SIG-M5 (cell line): ENCODE measurements at regions not wholly inside any gene's neighbourhood (a gene's known extent, or its start where the extent isn't known, plus 50 kb on each side); places are given as distances from the start of the nearest gene placed in this dataset.

ENCODE experiments used
- DNase-seq: peaks from one replicate; lab custom pipeline; 2025; lab: John Stamatoyannopoulos, UW

DNA sequence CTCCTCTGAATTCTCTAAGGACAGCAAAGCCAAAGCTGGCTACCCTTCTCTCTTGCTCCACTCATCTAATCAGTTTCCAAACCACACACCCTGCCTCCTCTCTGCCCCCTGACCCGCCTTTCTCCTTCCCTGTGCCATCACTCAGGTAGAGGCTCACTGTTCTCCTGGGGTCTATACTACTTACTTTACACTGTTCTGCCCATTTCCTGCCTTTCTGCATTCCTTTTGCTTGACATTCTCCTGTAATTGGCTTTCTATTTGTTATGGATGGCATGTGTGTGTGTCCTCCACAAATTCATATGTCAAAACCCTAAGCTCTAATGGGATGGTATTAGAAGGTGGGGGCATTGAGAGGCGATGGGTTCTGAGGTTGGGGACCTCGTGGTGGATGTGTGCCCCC, 675.2 kb upstream of the ID2 start:
- DNase-seq = no peak

DNA sequence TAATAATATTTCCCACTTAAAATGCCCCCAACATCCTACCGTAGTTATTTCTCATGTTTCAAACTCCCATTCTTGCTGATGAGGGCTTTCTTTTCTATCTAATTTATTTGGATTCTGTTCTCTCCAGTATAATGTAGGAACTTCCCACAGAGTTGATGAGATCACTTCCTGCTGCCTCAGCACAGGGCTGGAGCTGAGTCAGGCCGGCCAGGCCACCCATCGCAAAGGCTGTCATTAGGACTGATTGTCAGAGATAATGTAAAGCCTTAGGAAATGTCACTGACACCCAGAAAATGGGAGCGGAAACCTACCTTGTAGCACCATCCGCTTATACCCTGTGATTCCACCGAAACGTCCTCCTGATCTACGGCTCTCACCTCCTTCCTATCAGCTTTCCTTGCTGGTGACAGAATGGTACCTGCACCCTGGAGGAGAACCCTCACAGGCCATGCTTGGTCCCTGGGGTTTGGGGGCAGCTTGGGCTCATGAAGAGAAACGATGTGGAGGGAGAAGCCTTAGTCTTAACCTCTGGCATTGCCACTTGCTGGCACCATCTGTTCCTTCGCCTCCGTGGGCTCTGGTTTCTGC, 672.8 kb upstream of the ID2 start:
- DNase-seq = no peak

DNA sequence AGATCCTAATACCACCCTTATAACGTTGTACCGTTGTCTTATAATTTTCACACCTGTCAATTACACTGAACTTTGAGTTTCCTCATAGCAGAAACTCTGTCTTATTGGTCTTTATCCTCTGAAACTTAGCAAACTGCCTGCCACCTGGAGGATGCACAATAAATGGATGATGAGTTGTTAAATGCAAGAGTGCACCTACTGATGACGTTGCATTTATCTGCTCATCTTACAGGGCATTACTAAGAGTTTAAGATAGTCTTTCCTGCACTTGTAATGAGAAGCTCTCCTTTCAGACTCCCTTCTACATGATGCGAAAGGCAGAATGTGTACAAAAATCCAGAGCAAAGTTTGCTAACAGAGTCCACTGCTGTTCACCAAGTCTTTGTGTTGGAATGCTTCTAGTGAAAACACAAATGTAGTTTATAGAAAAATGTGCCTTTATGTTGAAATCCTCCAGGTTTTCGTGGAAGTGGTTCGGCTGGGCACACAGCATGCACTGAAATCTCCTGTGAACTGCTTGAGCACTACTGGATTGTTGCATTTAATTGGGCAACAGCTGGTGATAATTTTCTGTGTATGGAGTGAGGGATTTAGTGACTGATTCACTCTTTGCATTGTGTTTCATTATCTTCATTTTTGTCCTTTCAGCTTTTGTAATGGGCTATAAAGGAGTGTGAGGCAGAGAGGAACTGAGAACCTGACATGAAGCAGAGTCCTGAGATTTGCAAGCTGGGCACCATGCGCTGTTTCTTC, 665.8 kb upstream of the ID2 start:
- DNase-seq = no peak

DNA sequence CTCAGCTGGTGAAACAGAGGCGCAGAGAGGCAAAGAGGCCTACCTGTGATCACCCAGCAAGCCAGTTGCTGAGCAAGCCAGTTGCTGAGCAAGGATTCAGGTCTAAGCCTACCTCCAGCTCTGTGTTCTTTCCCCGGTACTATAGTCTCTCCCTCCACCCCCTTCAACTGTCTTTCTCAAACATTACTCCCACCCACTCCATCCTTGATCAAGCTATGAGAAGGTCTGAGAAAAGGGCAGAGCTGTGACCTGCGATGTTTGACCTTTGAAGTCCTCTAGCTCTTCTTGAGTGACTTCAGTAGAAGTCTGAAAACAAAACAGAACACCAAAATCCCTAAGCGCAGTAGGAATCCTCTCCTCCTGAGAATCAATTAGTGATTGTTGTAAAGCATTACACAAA, 665.2 kb upstream of the ID2 start:
- no peak for DNase-seq

DNA sequence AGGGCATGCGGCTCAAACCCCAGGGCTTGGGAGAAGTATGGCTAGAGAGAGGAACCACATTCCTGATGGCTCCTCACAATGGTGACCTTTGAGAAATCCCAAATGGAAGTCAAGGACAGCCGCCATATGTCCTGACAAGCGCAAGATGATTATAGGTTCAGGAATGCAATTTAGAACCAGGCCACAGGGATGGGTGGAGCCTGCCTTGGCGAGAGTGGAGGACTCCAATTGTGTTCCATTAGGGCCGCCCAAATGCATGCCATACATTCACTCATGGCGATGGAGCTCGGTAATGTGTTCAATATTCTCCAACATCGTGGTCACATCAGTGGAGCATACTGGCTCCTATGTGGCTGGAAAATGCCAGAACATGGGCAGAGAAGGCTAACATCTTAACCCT, 662.9 kb upstream of the ID2 start:
- no peak for DNase-seq

DNA sequence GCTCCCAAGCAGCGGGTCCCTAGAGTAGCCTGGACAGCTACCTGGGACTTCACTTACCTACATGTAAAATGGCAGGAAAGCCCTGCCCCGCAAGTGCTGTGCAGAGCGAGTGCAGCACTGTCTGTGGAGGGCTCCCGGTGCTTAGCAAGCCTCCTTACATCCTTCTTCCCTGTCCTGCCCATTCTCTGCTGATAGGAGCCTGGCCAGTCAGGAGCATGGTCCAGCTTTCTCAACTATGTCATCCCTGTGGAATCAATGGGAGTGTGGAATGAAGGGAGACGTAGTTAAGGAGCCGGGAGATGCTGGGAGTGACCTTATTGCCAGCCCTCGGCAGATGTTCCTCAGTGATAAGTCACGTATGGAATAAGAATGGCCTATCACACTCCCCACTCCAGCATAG, 661.9 kb upstream of the ID2 start:
- DNase-seq = no peak

DNA sequence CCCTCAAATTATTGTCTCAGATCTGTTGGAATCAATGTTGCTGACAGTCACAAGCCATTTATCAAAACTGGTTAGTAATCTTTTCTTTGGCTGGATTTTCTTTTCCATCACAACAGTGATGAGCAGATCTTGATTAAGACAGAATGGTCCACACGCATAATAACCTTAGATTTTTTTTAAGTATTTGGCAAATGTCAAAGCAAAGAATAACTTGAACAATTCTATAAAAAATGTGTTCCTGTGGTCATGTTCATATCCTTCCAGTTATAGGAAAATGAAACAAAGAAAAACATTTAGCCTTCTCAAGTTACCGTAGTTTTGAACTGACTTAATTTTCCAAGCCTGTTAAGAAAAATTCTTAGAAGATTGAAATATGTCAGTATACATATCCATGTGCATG, 659.9 kb upstream of the ID2 start:
- DNase-seq = no peak

DNA sequence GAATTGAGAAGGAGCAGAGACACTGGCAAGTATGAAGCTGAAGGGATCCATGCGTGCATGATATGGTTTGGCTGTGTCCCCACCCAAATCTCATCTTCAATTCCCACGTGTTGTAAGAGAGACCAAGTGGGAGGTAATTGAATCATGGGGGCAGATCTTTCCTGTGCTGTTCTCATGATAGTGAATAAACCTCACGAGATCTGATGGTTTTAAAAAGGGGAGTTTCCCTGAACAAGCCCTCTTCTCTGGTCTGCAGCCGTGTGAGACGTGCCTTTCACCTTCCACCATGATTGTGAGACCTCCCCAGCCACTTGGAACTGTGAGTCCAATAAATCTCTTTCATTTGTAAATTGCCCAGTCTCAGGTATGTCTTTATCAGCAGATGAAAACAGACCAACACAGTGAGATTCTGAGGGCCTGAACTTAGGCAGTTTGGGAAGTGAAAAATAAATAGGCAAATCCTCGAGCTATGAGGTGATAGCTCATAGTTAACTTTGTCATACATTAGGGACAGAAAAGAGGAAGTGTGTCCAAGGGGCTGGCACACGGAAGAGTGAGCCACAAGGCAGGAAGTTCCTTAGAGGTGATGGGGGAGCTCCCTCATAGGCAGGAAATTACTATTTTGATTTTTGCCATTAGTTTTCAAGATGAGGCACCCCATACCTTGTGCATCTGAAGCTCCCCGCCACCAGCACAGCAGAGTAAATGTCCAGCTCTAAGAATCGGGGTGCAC, 658.8 kb upstream of the ID2 start:
- no peak for DNase-seq

DNA sequence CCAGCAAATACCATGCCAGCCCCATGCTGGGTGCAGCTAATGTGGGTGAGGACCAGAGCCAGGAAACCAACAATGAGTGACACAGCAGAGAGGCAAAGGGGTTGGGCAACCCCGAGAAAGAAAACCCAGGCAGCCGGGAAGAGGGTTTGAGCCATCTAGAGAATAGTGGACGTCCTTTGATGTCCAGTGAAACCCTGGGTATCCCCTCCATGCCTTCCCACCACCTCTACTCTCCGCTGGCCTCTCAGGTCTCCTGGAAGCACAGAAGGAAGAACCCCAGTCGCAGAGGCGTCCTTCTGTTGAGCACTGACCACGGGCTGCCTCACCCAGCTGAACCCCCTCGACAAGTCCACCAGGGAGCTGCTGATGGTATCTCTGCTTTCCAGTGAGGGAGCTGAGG, 657.4 kb upstream of the ID2 start:
- no peak for DNase-seq

DNA sequence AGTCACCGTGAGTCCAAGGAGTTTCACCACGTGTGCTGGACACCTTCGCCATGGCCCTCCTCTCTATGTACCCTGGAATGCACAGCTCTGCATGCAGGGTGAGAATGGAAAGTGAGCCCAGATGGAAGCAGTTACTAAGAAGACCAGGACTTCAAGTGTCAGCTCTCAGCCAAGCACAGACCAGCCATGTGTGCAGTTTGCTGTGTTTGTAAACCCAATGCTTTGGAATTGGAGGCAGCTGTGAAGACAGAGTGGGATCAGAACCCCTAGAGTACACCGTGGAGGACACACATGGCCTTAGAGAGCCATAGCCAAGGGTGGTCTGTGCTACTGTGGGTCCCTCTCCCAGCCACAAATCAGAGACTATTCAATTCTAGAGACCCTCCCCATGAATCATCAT, 655.5 kb upstream of the ID2 start:
- DNase-seq = no peak

DNA sequence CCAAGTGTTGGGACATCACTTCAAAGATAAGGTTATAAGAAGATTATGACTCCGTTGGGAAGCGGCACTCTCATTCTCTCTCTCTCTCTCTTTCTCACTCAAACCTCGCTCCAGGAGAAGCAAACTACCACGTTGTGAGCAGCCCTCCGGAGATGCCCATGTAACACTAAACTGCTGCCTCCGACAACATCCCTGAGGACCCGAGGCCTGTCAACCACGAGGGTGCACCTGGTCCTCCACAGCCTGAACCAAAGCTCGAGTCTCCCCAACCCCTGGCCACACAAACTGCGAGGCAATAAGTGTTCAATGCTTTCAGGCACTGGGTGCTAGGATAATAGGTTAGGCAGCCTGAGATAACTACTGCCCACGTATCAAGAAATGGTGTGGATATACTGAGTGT, 654.5 kb upstream of the ID2 start:
- DNase-seq = no peak

DNA sequence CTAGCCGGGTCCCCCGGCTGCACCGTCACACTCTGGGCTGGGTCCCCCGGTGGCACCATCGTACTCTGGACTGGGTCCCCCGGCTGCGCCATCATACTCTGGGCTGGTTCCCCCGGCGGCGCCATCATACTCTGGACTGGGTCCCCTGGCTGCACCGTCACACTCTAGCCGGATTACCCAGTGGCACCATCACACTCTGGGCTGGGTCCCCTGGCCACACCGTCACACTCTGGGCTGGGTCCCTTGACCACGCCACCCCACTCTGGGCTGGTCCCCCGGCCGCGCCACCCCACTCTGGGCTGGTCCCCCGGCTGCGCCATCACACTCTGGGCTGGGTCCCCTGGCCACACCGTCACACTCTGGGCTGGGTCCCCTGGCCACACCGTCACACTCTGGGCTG, 653.8 kb upstream of the ID2 start:
- no peak for DNase-seq

DNA sequence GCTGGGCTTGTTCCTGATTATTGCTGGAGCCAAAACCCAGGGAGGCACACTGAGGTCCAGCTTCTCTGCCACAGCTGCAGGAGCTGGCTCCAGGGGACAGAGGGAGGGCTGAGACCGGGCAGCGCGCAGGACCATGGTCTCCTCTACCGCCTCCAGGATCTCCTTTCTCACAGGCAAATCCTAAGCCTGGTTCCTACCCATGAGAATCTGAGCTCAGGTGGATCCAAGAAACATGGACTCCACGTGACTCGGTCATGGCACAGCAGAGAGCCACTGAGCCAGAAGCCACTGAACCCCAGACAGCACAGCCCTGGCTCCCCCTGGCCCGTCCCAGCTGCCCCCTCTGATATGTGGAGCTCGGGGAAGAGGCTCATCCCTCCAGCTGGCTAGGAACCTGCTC, 653.4 kb upstream of the ID2 start:
- DNase-seq = no peak

DNA sequence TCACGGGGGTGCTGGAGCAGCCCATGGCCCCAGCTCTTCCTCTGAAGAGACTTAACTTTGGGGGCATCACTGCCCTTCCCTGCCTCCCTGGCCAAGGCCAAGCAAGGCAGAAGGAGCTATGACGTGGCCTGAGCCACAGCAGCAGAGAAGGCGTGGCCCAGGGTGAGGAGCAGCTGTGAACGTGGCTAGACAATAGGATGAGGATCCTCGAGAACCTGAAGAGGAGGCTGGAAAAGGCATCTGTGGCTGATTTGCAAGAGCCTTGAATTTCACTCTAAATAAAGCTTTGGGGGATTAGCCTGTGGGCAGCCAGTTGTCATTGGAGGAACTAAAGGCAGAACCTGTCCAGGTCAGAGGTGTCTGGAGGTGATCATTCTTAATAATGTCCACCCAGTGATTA, 652.9 kb upstream of the ID2 start:
- no peak for DNase-seq

DNA sequence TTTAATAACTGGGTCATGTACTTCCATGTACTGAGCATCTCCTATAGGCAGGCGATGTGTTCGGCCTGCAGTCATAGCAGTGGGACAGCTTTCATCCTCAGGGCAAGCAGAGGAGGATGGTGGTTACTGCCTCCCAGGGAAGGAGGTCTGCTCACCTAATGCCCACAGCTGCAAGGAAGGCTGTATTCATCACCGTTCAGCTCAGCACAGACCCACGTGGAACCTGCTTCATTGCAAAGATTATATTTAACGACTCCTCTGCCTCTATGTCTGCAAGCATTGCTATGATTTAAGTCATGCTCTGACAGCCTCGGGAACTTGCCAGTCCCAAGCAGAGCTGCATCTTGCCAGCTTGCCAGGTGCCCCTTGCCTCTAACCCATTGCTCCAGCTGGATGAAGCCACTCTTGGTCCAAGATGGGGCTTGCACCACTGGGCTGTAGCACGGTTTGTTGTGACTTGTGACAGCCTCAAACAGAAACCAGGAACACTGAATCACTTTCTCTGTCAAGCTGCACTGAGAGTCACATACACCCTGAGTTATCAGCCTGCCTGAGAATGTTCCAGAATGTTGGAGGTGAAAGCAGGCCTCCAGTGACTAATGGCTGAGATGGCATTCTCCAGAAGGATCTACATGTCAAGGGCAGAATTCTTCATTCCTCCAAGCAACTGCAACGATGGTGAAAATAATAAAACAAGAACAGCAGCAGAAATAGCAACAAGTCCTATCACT, 651.1 kb upstream of the ID2 start:
- DNase-seq = no peak

DNA sequence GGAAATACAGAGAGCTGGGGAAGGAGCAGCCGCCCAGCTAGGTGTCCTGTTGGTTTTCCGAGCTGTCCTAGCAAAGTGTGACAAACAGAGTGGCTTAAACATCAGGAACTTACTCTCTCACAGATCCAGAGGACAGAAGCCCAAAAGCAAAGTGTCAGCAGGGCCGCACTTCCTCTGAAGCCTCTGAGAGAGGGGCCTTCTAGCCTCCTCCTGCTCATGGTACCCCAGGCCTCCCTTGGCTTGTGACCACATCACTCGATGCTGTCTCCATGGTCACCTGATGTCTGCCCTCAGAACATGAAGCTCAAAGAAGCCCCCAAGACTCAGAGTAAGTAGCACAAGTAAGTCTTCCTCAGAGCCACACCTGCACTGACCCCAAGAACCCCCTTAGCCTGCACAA, 650.5 kb upstream of the ID2 start:
- no peak for DNase-seq

DNA sequence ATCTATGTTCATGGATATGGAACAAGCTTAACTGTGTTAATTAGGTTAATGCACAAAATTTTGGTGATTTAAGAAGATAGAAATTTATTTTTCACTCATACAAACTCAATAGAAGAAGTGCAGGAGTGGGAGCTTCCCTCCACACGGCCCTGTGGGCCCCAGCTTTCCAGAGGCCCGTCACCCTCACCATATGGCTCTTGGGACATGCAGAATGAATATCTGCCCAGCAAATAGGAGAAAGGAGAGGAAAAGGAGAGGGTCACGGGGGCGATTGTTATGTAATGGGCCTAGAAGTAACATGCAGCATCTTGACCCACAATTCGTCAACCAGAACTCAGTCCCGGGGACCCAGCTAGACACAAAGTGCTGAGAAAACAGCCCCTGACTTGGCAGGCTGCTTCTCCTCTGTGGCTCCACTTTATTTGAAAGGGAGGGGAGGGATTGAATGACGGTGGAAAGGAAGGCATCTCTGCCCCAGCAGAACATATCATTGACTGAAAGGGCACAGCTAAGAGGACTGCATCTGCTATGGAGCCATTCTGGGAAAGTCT, 648.2 kb upstream of the ID2 start:
- DNase-seq = no peak

DNA sequence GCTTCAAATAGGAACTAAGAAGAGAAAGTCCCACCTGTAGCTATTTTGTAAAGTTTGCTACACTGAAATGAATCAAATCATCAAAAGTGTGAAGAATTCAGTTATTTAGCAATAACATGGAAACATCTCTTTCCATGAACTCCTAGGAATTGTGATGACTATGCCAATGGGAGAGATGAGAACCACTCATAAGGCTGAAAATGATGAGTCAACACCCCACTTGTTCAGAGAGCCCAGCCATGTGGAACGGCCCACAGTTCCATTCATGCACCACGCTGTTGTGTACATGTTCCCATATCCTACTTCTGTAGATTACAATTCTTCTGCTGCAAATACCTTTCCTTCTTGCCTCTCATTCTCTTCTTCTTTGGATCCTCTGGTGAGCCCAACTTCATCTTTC, 645.5 kb upstream of the ID2 start:
- no peak for DNase-seq

DNA sequence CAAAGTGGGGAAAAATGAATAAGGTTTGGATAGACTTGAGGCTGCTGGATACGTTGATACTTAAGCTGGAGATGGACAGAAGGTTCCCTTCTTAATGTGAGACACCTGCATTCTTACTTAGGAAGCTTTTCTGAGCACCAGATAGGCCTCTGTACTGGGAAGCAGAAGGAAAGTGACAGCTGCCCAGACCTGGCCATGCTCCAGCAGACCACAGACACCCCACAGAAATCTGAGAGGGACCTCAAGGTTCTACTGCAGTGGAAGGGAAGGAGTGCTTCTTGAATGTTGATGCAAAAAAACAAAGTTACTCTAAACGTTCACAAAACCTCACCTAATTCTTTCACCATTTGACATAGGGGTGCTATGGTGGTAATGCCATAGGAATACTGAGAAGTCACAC, 642.1 kb upstream of the ID2 start:
- DNase-seq = no peak

DNA sequence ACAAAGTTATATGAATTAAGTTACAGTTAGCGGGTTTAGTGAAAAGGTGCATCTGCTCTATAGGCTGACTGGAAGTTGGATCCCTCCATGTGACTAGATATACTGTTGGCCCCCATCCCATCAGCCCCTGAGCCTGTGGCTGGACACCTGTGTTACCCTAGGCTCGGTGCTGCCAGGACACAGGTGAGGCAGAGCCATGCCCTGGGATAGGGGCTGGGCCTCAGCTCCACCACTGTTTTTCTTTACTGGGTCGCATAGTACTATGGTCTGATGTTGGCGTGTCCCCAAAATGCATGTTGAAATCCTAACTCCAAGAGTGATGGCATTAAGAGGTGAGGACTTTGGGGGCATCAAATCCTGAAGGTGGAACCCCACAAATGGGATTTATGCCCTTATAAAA, 638.6 kb upstream of the ID2 start:
- no peak for DNase-seq

DNA sequence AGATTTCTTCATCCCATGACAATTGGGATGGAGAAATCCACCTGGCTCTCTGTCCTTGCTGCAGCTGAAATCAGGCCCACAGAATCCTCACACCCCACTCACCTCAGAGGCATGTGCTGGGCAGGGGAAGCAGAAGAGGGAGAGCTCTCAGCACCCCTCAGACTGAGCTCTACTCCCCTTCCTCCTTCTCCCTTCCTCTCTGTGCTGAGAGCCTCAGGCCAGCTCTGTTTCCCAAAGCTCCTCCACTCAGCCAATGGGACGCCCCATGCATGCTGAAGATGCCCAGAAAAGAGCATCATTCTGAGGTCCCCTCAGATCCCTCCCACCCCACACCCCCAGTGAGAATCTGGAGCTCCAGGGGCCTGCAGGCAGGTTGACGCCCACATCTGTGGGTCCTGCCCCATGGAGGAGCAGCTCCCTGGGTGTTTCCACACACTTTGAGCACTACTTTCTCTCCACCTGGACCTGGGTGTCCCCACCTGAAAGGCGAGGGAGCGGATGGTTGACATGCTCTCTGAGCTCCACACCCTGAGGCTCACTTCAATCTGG, 637.7 kb upstream of the ID2 start:
- DNase-seq = no peak

DNA sequence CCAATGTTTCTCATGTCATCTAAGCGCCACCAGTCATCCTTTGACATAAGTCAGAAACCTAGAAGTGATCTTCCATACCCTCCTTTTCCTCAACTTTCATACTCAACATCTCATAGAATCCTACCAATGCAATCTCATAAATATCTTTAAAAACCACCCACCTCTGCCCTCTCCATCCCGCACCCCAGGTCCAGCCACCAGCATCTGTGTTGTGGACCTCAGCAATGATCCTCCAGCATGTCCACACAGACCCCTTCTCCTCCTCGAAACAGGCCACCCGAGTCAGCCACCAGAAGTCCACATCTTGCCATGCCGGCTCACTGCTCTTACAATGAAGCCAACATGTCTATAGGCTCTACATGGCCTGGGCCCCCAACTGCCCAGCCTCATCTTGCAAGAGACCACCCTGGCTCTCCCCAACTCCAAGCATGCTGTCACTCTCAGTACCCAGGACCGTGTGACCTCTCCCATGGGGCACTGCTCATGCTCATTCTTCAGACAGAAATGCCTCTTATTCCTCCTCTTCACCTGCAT, 636.7 kb upstream of the ID2 start:
- no peak for DNase-seq
